ENCODE measurements at regions not wholly inside any gene's neighbourhood (a gene's known extent, or its start where the extent isn't known, plus 50 kb on each side); places are given as distances from the start of the nearest gene placed in this dataset.

- in situ Hi-C loops (cut with HindIII; ENCODE audit: low pct_ligation_motif_present, low pct_unique_long_range_greater_than_20kb, low sequenced_read_pairs): no loop called here
Observed at GRCh38 chr5:5784101-5784500, 361.6 kb downstream of the ICE1 start.

GRCh38 chr5:5783021-5783420 lies 360.5 kb downstream of the ICE1 start:
- in situ Hi-C loops (cut with HindIII; ENCODE audit: low pct_ligation_motif_present, low pct_unique_long_range_greater_than_20kb, low sequenced_read_pairs): no loop called here
- DNase-seq: peak; percentile 61

More at GRCh38 chr5:5784101-5784500, 361.6 kb downstream of the ICE1 start:
- no peak for DNase-seq

- DNase-seq: no peak
- in situ Hi-C loops (cut with HindIII; ENCODE audit: low pct_ligation_motif_present, low pct_unique_long_range_greater_than_20kb, low sequenced_read_pairs): no loop called here
Observed at GRCh38 chr5:5782402-5782801, 359.9 kb downstream of the ICE1 start.

GRCh38 chr5:5781335-5781734 lies 358.9 kb downstream of the ICE1 start:
- DNase-seq: no peak
- in situ Hi-C loops (cut with HindIII; ENCODE audit: low pct_ligation_motif_present, low pct_unique_long_range_greater_than_20kb, low sequenced_read_pairs): no loop called here

GRCh38 chr5:5780253-5780652 lies 357.8 kb downstream of the ICE1 start:
- in situ Hi-C loops (cut with HindIII; ENCODE audit: low pct_ligation_motif_present, low pct_unique_long_range_greater_than_20kb, low sequenced_read_pairs): no loop called here
- DNase-seq: no peak

GRCh38 chr5:5777013-5777412 lies 354.5 kb downstream of the ICE1 start:
- no peak for DNase-seq
- in situ Hi-C loops (cut with HindIII; ENCODE audit: low pct_ligation_motif_present, low pct_unique_long_range_greater_than_20kb, low sequenced_read_pairs): no loop called here

- DNase-seq: no peak
- in situ Hi-C loops (cut with HindIII; ENCODE audit: low pct_ligation_motif_present, low pct_unique_long_range_greater_than_20kb, low sequenced_read_pairs): no loop called here
Observed at GRCh38 chr5:5772202-5772601, 349.7 kb downstream of the ICE1 start.

- in situ Hi-C loops (cut with HindIII; ENCODE audit: low pct_ligation_motif_present, low pct_unique_long_range_greater_than_20kb, low sequenced_read_pairs): no loop called here
- no peak for DNase-seq
Observed at GRCh38 chr5:5770825-5771224, 348.3 kb downstream of the ICE1 start.

GRCh38 chr5:5767286-5767928 lies 344.9 kb downstream of the ICE1 start:
- no peak for DNase-seq
- in situ Hi-C loops (cut with HindIII; ENCODE audit: low pct_ligation_motif_present, low pct_unique_long_range_greater_than_20kb, low sequenced_read_pairs): no loop called here

GRCh38 chr5:5765066-5765850 lies 342.8 kb downstream of the ICE1 start:
- in situ Hi-C loops (cut with HindIII; ENCODE audit: low pct_ligation_motif_present, low pct_unique_long_range_greater_than_20kb, low sequenced_read_pairs): no loop called here

GRCh38 chr5:5764246-5764645 lies 341.8 kb downstream of the ICE1 start:
- in situ Hi-C loops (cut with HindIII; ENCODE audit: low pct_ligation_motif_present, low pct_unique_long_range_greater_than_20kb, low sequenced_read_pairs): no loop called here
- no peak for DNase-seq

More at GRCh38 chr5:5765066-5765850, 342.8 kb downstream of the ICE1 start:
- no peak for DNase-seq

- DNase-seq: no peak
Observed at GRCh38 chr5:5756762-5757161, 334.3 kb downstream of the ICE1 start.

GRCh38 chr5:5755888-5756287 lies 333.4 kb downstream of the ICE1 start:
- in situ Hi-C loops (cut with HindIII; ENCODE audit: low pct_ligation_motif_present, low pct_unique_long_range_greater_than_20kb, low sequenced_read_pairs): no loop called here
- no peak for DNase-seq

More at GRCh38 chr5:5756762-5757161, 334.3 kb downstream of the ICE1 start:
- in situ Hi-C loops (cut with HindIII; ENCODE audit: low pct_ligation_motif_present, low pct_unique_long_range_greater_than_20kb, low sequenced_read_pairs): no loop called here

- in situ Hi-C loops (cut with HindIII; ENCODE audit: low pct_ligation_motif_present, low pct_unique_long_range_greater_than_20kb, low sequenced_read_pairs): no loop called here
- no peak for DNase-seq
Observed at GRCh38 chr5:5752844-5753243, 330.4 kb downstream of the ICE1 start.

- in situ Hi-C loops (cut with HindIII; ENCODE audit: low pct_ligation_motif_present, low pct_unique_long_range_greater_than_20kb, low sequenced_read_pairs): no loop called here
- no peak for DNase-seq
Observed at GRCh38 chr5:5751987-5752386, 329.5 kb downstream of the ICE1 start.

- in situ Hi-C loops (cut with HindIII; ENCODE audit: low pct_ligation_motif_present, low pct_unique_long_range_greater_than_20kb, low sequenced_read_pairs): no loop called here
- no peak for DNase-seq
Observed at GRCh38 chr5:5751498-5751897, 329.0 kb downstream of the ICE1 start.

GRCh38 chr5:5741418-5741817 lies 318.9 kb downstream of the ICE1 start:
- in situ Hi-C loops (cut with HindIII; ENCODE audit: low pct_ligation_motif_present, low pct_unique_long_range_greater_than_20kb, low sequenced_read_pairs): no loop called here
- no peak for DNase-seq

- in situ Hi-C loops (cut with HindIII; ENCODE audit: low pct_ligation_motif_present, low pct_unique_long_range_greater_than_20kb, low sequenced_read_pairs): no loop called here
- DNase-seq: no peak
Observed at GRCh38 chr5:5739490-5739945, 317.0 kb downstream of the ICE1 start.

- DNase-seq: no peak
- in situ Hi-C loops (cut with HindIII; ENCODE audit: low pct_ligation_motif_present, low pct_unique_long_range_greater_than_20kb, low sequenced_read_pairs): no loop called here
Observed at GRCh38 chr5:5738797-5739489, 316.5 kb downstream of the ICE1 start.
